Keratinocyte (primary cell): ENCODE measurements at regions not wholly inside any gene's neighbourhood (a gene's known extent, or its start where the extent isn't known, plus 50 kb on each side); places are given as distances from the start of the nearest gene placed in this dataset.

ENCODE experiments used
- DNase-seq: peaks from one replicate; pipeline ENCODE4 v3.0.0-alpha.2; 2011; ENCODE audit warnings: low read depth, missing footprints, low spot score
- FAIRE-seq: peaks from 2 replicates; lab custom pipeline; 2011; peaks lifted over from hg19 to GRCh38; lab: Jason Lieb, UNC
- H2AFZ ChIP-seq: 2 replicates; pipeline ENCODE4 v1.6.0; 2012; ENCODE audit warnings: low read length, control low read depth, inconsistent platforms; ENCODE audit not compliant: control insufficient read depth
- H3K27ac ChIP-seq: 2 replicates; pipeline ENCODE4 v1.5.1; 2011; ENCODE audit warnings: low read length; ENCODE audit not compliant: control insufficient read depth, insufficient read depth
- H3K27me3 ChIP-seq: 3 replicates; pipeline ENCODE4 v1.6.0; 2011; ENCODE audit warnings: low read length; ENCODE audit not compliant: control insufficient read depth, insufficient read depth; ENCODE audit errors: extremely low read depth
- H3K36me3 ChIP-seq, 2 experiments: 2 replicates in 1 of 2; 3 replicates in 1 of 2; pipeline ENCODE4 v1.5.1; 2011; ENCODE audit warnings: low read length in 2 of 2, mild to moderate bottlenecking in 1 of 2; ENCODE audit not compliant: control insufficient read depth in 2 of 2, insufficient read depth in 2 of 2; ENCODE audit errors: extremely low read depth in 1 of 2
- H3K4me1 ChIP-seq: 3 replicates; pipeline ENCODE4 v1.5.1; 2011; ENCODE audit warnings: low read length; ENCODE audit not compliant: control insufficient read depth, insufficient read depth; ENCODE audit errors: extremely low read depth
- H3K4me2 ChIP-seq: 3 replicates; pipeline ENCODE4 v1.6.0; 2011; ENCODE audit warnings: low read depth, low read length; ENCODE audit not compliant: control insufficient read depth, insufficient read depth; ENCODE audit errors: extremely low read depth
- H3K4me3 ChIP-seq, 3 experiments: fragments of 200-600 bp in 1 of 3; sonication (generic) in 1 of 3; 2 replicates in 2 of 3; 3 replicates in 1 of 3; pipeline ENCODE4 v1.5.1; 2011 to 2016; ENCODE audit warnings: low read length in 3 of 3, mild to moderate bottlenecking in 3 of 3, control low read depth in 2 of 3, inconsistent platforms in 1 of 3, low read depth in 1 of 3, mixed read lengths in 1 of 3, mixed run types in 1 of 3, moderate library complexity in 1 of 3; ENCODE audit not compliant: control insufficient read depth in 2 of 3, insufficient read depth in 2 of 3; ENCODE audit errors: extremely low read depth in 1 of 3
- H3K79me2 ChIP-seq: 2 replicates; pipeline ENCODE4 v1.6.0; 2012; ENCODE audit warnings: low read length; ENCODE audit not compliant: control insufficient read depth, insufficient read depth
- H3K9ac ChIP-seq: 3 replicates; pipeline ENCODE4 v1.6.0; 2011; ENCODE audit warnings: low read length; ENCODE audit not compliant: control insufficient read depth, insufficient read depth; ENCODE audit errors: extremely low read depth
- H3K9me1 ChIP-seq: 3 replicates; pipeline ENCODE4 v1.6.0; 2011; ENCODE audit warnings: low read length; ENCODE audit not compliant: control insufficient read depth, insufficient read depth; ENCODE audit errors: extremely low read depth
- H3K9me3 ChIP-seq: 2 replicates; pipeline ENCODE4 v1.5.1; 2012; ENCODE audit warnings: low read depth, low read length; ENCODE audit not compliant: control insufficient read depth
- H4K20me1 ChIP-seq: 3 replicates; pipeline ENCODE4 v1.6.0; 2011; ENCODE audit warnings: low read length; ENCODE audit not compliant: control insufficient read depth, insufficient read depth; ENCODE audit errors: extremely low read depth
- EZH2 ChIP-seq: IDR thresholded peaks from one replicate; pipeline ENCODE4 v1.6.1; 2012; ENCODE audit warnings: inconsistent platforms, mild to moderate bottlenecking, low read length, moderate library complexity
- dilution Hi-C: fragments of 300-500 bp; cut with MboI; formaldehyde crosslinking; loops from one replicate; pipeline ENCODE4 v1.7.0; 2020; ENCODE audit warnings: low sequenced_read_pairs; ENCODE audit not compliant: extremely low pct_ligation_motif_present
- TF ChIP-seq, protein P1 (sequence below), 3 experiments: IDR thresholded peaks in 1 of 3; conservative IDR thresholded peaks in 1 of 3; optimal IDR thresholded peaks in 1 of 3; 2 replicates in 2 of 3; 3 replicates in 1 of 3; pipeline versions ENCODE3 to v1.5.1; 2011; ENCODE audit warnings: low read length in 3 of 3, mild to moderate bottlenecking in 3 of 3, moderate library complexity in 2 of 3, control low read depth in 1 of 3, inconsistent platforms in 1 of 3; ENCODE audit not compliant: insufficient read depth in 2 of 3; ENCODE audit errors: extremely low read depth in 1 of 3

DNA sequence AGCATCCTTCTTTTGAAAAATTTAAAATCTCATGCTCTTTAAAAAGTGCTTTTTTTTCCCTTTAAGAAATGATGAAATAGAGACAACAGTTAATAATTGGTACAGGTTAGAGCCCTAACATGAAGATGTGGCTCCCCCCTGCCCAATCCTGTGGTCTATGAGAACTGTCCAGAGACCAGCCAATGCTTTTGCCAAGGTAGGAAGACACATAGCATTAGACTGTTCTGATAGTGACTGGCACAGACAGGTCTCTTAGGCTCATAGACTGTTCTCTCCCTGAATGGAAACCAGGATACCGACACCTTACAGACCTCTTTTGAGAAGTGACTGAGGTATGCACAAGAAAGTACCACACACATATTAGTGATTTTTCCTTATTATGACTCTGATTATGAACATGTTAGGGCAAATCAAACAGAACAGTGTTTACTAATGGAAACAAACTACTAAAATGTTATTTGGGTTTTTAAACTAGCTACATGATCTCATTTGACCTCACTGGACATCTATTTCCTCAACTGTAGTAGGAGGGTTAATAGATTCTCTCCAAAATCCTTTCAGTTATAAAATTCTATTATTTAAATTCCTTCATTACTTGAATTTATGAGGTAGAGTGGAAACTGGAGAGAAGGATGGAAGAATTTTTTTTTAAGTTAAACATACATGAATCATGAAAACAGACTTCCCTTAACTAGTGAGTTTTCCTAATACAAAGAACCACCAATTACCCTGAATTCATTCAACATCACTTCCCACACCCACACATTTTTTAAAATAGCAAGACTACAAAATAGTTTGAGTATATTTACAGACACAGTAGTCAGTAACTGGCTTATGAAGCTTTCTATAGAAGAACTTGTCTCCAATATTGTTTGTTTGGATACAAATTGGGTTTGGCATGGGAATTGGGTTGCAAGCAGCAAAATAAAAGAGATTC lies 120.4 kb downstream of the OGFRL1 start:
- FAIRE-seq: no peak
- Histone ChIP-seq H3K9me1 (no peaks in the 10 kb centered on the region), H3K27ac (peak overlapping the region; percentile 86)

DNA sequence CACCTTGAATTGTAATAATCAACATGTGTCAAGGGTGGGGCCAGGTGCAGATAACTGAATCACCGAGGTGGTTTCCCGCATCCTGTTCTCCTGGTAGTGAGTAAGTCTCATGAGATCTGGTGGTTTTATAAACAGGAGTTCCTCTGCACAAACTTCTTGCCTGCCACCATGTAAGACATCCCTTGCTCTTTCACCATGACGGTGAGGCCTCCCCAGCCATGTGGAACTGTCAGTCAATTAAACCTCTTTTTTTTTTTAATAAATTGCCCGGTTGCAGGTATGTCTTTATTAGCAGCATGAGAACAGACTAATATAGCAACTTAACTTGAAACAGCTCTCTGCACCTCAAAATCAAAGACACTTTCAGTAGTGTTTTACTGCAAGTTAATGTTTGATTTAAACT lies 121.6 kb downstream of the OGFRL1 start:
- Histone ChIP-seq H3K9me3 (peaks cover 9% of the 10 kb centered on the region), H3K36me3 (peaks cover 14 to 29% of the 10 kb centered on the region in 2 experiments), H3K9me1 (no peaks in the 10 kb centered on the region), H3K9ac (no peak overlapping the region), H3K4me2 (no peak overlapping the region), H3K4me1 (peaks cover 58% of the 10 kb centered on the region), H4K20me1 (no peaks in the 10 kb centered on the region), H3K4me3 (peak overlapping the region in 1 of 3 experiments; percentile 9), H3K27me3 (no peaks in the 10 kb centered on the region), H2AFZ (no peak overlapping the region), H3K27ac (peak overlapping the region; percentile 86), H3K79me2 (peaks cover 46% of the 10 kb centered on the region)
- DNase-seq (peak; percentile 89), FAIRE-seq (peak; percentile 94)
- dilution Hi-C loops: no loop called here
- no peak for TF ChIP-seq EZH2
- TF ChIP-seq, protein P1, sequence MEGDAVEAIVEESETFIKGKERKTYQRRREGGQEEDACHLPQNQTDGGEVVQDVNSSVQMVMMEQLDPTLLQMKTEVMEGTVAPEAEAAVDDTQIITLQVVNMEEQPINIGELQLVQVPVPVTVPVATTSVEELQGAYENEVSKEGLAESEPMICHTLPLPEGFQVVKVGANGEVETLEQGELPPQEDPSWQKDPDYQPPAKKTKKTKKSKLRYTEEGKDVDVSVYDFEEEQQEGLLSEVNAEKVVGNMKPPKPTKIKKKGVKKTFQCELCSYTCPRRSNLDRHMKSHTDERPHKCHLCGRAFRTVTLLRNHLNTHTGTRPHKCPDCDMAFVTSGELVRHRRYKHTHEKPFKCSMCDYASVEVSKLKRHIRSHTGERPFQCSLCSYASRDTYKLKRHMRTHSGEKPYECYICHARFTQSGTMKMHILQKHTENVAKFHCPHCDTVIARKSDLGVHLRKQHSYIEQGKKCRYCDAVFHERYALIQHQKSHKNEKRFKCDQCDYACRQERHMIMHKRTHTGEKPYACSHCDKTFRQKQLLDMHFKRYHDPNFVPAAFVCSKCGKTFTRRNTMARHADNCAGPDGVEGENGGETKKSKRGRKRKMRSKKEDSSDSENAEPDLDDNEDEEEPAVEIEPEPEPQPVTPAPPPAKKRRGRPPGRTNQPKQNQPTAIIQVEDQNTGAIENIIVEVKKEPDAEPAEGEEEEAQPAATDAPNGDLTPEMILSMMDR (optimal IDR thresholded peaks at IDR 0.05 in 1 of 3, IDR thresholded peaks at IDR 0.05 in 1 of 3, conservative IDR thresholded peaks at IDR 0.05 in 1 of 3; ENCODE audit: extremely low read depth in 1 of 3, insufficient read depth in 2 of 3, low read length in 3 of 3): no peak

More for the DNA sequence above, 120.4 kb downstream of the OGFRL1 start:
- H3K27me3 ChIP-seq: no peaks in the 10 kb centered on the region
- TF ChIP-seq, protein P1 (optimal IDR thresholded peaks at IDR 0.05 in 1 of 3, IDR thresholded peaks at IDR 0.05 in 1 of 3, conservative IDR thresholded peaks at IDR 0.05 in 1 of 3; ENCODE audit: extremely low read depth in 1 of 3, insufficient read depth in 2 of 3, low read length in 3 of 3): no peak
- TF ChIP-seq EZH2: no peak
- no peaks in the 10 kb centered on the region for H4K20me1 ChIP-seq
- H3K79me2 ChIP-seq: peaks cover 36% of the 10 kb centered on the region
- peak overlapping the region in 1 of 3 experiments; percentile 23 for H3K4me3 ChIP-seq
- peak overlapping the region; percentile 43 for H3K4me2 ChIP-seq
- dilution Hi-C loops: no loop called here
- H3K9ac ChIP-seq: peak overlapping the region; percentile 30
- peaks cover 67% of the 10 kb centered on the region for H3K4me1 ChIP-seq
- H2AFZ ChIP-seq: no peak overlapping the region
- H3K36me3 ChIP-seq: peaks cover 12 to 23% of the 10 kb centered on the region in 2 experiments
- DNase-seq: no peak
- peaks cover 9% of the 10 kb centered on the region for H3K9me3 ChIP-seq
